ENCODE measurements at regions not wholly inside any gene's neighbourhood (a gene's known extent, or its start where the extent isn't known, plus 50 kb on each side); places are given as distances from the start of the nearest gene placed in this dataset.

- TF ChIP-seq RREB1 (CRISPR knock-in tag; IDR thresholded peaks at IDR 0.05) (no peak), LEF1 (IDR thresholded peaks at IDR 0.05) (no peak), THAP7 (CRISPR knock-in tag; IDR thresholded peaks at IDR 0.05) (no peak), NCOA2 (IDR thresholded peaks at IDR 0.05; ENCODE audit: partially characterized antibody in 2 of 2) (no peak), SUPT5H (IDR thresholded peaks at IDR 0.05) (no peak), SAFB2 (IDR thresholded peaks at IDR 0.05; ENCODE audit: borderline replicate concordance, low read depth, low read length, severe bottlenecking) (no peak), CHD1 (IDR thresholded peaks at IDR 0.05; ENCODE audit: low read length) (no peak), CBFA2T3 (IDR thresholded peaks at IDR 0.05) (no peak), TFAM (CRISPR knock-in tag; conservative IDR thresholded peaks at IDR 0.05) (no peak), HDGF (IDR thresholded peaks at IDR 0.05) (no peak), POLR2AphosphoS5 (IDR thresholded peaks at IDR 0.05; ENCODE audit: control insufficient read depth, insufficient read depth, low read depth, low read length) (no peak), ZFP30 (CRISPR knock-in tag; IDR thresholded peaks at IDR 0.05; ENCODE audit: borderline replicate concordance) (no peak), MBD1 (CRISPR knock-in tag; IDR thresholded peaks at IDR 0.05) (no peak), ZC3H8 (IDR thresholded peaks at IDR 0.05) (no peak), CEBPZ (IDR thresholded peaks at IDR 0.05; ENCODE audit: borderline replicate concordance, low read depth, low read length) (peak; percentile 67), TEAD4 (IDR thresholded peaks at IDR 0.05; ENCODE audit: low read length) (no peak), TEAD4 (CRISPR knock-in tag; IDR thresholded peaks at IDR 0.05; ENCODE audit: borderline replicate concordance) (no peak)
These were observed 1252.6 kb upstream of the CITED2 start (continued) for GRCh38 chr6:140627002-140627401.

All from K562 (cell line).